Left renal cortex interstitium (tissue), 4 donors: ENCODE measurements at regions not wholly inside any gene's neighbourhood (a gene's known extent, or its start where the extent isn't known, plus 50 kb on each side); places are given as distances from the start of the nearest gene placed in this dataset.

Experiments used
- DNase-seq, 4 donors: peaks; one replicate each; pipeline ENCODE4 v3.0.0-alpha.2; 2013; ENCODE audit warnings: low read depth in 4 of 4, low spot score in 2 of 4, missing footprints in 1 of 4

GRCh38 chr7:12517451-12517850 is 53.1 kb upstream of the SCIN start:
- no peak for DNase-seq

DNA sequence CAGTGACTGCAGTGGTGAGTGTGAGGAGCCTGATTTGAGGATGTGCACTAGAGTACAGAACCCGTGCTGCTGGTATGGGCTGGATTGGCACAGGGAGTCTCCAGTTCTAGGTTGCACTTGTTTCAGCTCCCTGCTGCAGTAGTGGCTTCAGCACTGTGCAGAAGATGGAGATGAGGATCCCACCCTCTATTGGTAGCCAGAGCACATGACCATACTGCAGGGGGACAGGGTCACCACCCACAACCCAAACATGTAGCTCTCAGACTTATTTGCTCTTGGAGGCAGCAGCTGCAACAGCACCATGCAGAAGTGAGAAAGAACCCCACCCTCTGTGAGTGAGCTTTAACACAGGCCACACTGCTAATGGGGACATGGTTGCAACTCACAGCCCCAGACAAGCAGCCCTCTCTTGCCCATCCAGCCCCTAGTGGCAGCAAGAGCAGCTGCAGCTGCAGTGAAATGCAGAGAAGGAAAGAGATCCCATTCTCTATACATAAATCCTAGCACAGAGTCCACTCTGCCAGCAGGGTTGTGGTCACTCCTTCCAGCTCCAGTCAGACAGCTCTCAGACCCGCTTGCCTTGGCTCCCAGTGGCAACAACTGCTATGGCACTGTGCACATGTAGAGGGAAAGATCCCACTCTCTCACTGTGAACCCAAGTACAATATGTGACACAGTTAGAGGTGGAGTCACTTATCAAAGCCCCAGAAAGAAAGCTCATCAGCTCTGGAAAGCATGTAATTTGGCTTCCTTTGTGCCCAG is 51.4 kb upstream of the SCIN start:
- DNase-seq, result no peak

DNA sequence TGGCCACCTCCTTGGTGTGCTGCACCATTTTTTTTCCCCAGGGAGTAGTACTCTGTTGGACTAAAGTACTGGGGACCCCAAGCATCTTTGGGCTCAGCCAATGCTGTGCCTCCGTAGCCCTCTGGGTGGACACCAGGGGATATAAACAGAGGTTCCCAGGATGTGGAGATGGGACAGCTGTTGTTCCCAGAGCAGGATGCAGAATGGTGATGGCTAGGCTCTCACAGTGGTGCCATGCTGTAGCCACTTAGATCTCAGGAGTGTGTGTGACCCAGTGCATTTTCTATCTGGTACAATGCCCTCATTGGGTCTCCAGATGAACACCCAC is 50.9 kb upstream of the SCIN start:
- no peak for DNase-seq
